NCI-H345 (cell line): ENCODE measurements at regions not wholly inside any gene's neighbourhood (a gene's known extent, or its start where the extent isn't known, plus 50 kb on each side); places are given as distances from the start of the nearest gene placed in this dataset.

Experiments used
- DNase-seq: peaks from one replicate; lab custom pipeline; 2025; lab: John Stamatoyannopoulos, UW

- no peak for DNase-seq
Measured at GRCh38 chr10:129111922-129112321, 355.1 kb upstream of the MGMT start.

- no peak for DNase-seq
Measured at GRCh38 chr10:129114588-129114987, 352.5 kb upstream of the MGMT start.

GRCh38 chr10:129116371-129116770 lies 350.7 kb upstream of the MGMT start:
- no peak for DNase-seq

GRCh38 chr10:129120441-129120840 lies 346.6 kb upstream of the MGMT start:
- no peak for DNase-seq

- DNase-seq = peak; percentile 6
Measured at GRCh38 chr10:129122846-129123245, 344.2 kb upstream of the MGMT start.

GRCh38 chr10:129123428-129123827 lies 343.6 kb upstream of the MGMT start:
- peak; percentile 0 for DNase-seq

- DNase-seq = no peak
Measured at GRCh38 chr10:129126982-129127381, 340.1 kb upstream of the MGMT start.

- DNase-seq = no peak
Measured at GRCh38 chr10:129131457-129132132, 335.4 kb upstream of the MGMT start.

- no peak for DNase-seq
Measured at GRCh38 chr10:129133856-129134255, 333.2 kb upstream of the MGMT start.

- no peak for DNase-seq
Measured at GRCh38 chr10:129134371-129134770, 332.7 kb upstream of the MGMT start.

- no peak for DNase-seq
Measured at GRCh38 chr10:129135624-129136023, 331.4 kb upstream of the MGMT start.

- no peak for DNase-seq
Measured at GRCh38 chr10:129136074-129136473, 331.0 kb upstream of the MGMT start.

- DNase-seq = peak; percentile 24
Measured at GRCh38 chr10:129136951-129137350, 330.1 kb upstream of the MGMT start.

- DNase-seq = no peak
Measured at GRCh38 chr10:129140921-129141885, 325.8 kb upstream of the MGMT start.

- DNase-seq = no peak
Measured at GRCh38 chr10:129151281-129151680, 315.8 kb upstream of the MGMT start.

- DNase-seq = no peak
Measured at GRCh38 chr10:129156406-129156805, 310.6 kb upstream of the MGMT start.

GRCh38 chr10:129157185-129157584 lies 309.9 kb upstream of the MGMT start:
- DNase-seq = no peak

GRCh38 chr10:129161150-129161549 lies 305.9 kb upstream of the MGMT start:
- DNase-seq = no peak

- DNase-seq = no peak
Measured at GRCh38 chr10:129163531-129163930, 303.5 kb upstream of the MGMT start.

GRCh38 chr10:129165076-129165720 lies 301.8 kb upstream of the MGMT start:
- no peak for DNase-seq

- DNase-seq = no peak
Measured at GRCh38 chr10:129165770-129166169, 301.3 kb upstream of the MGMT start.

- no peak for DNase-seq
Measured at GRCh38 chr10:129168660-129169059, 298.4 kb upstream of the MGMT start.

GRCh38 chr10:129169115-129169514 lies 297.9 kb upstream of the MGMT start:
- DNase-seq = no peak
